DOHH2 (cell line): ENCODE measurements at regions not wholly inside any gene's neighbourhood (a gene's known extent, or its start where the extent isn't known, plus 50 kb on each side); places are given as distances from the start of the nearest gene placed in this dataset.

Experiments
- H3F3A ChIP-seq: fragments of 200-600 bp; sonication (generic), shearing (Covaris generic); 2 replicates; pipeline ENCODE4 v1.6.0; 2016; ENCODE audit warnings: antibody characterized with exemption, mild to moderate bottlenecking; ENCODE audit not compliant: control insufficient read depth, insufficient read depth
- H3K27ac ChIP-seq: fragments of 200-600 bp; sonication (generic); 2 replicates; pipeline ENCODE4 v1.5.1; 2014; ENCODE audit warnings: low read depth, mild to moderate bottlenecking, low read length, moderate library complexity
- H3K27me3 ChIP-seq: fragments of 200-600 bp; sonication (generic); 2 replicates; pipeline ENCODE4 v1.6.1; 2014; ENCODE audit warnings: mild to moderate bottlenecking, low read length, mixed read lengths; ENCODE audit not compliant: control insufficient read depth
- H3K36me3 ChIP-seq: fragments of 200-600 bp; sonication (generic); 2 replicates; pipeline ENCODE4 v1.6.1; 2014; ENCODE audit warnings: mild to moderate bottlenecking, low read length, moderate library complexity, mixed read lengths; ENCODE audit not compliant: control insufficient read depth
- H3K4me1 ChIP-seq: fragments of 200-600 bp; sonication (generic); 2 replicates; pipeline ENCODE4 v1.6.1; 2014; ENCODE audit warnings: mild to moderate bottlenecking, low read length, mixed read lengths; ENCODE audit not compliant: control insufficient read depth
- H3K4me2 ChIP-seq: fragments of 200-600 bp; sonication (generic); 2 replicates; pipeline ENCODE4 v1.6.0; 2014; ENCODE audit warnings: mild to moderate bottlenecking, low read length, moderate library complexity
- H3K4me3 ChIP-seq: fragments of 200-600 bp; sonication (generic); 2 replicates; pipeline ENCODE4 v1.5.1; 2014; ENCODE audit warnings: mild to moderate bottlenecking, low read length, mixed read lengths
- H3K79me2 ChIP-seq: fragments of 200-600 bp; sonication (generic); 2 replicates; pipeline ENCODE4 v1.6.1; 2014; ENCODE audit warnings: mild to moderate bottlenecking, low read length, mixed read lengths; ENCODE audit not compliant: control insufficient read depth
- H3K9me2 ChIP-seq: fragments of 200-600 bp; sonication (generic); replicated peaks from 2 replicates; pipeline ENCODE4 v1.6.1; 2014; ENCODE audit warnings: mild to moderate bottlenecking, low read length, mixed read lengths; ENCODE audit not compliant: control insufficient read depth
- H3K9me3 ChIP-seq: fragments of 200-600 bp; sonication (generic); 2 replicates; pipeline ENCODE4 v1.6.1; 2014; ENCODE audit warnings: antibody characterized with exemption, low read length, mixed read lengths; ENCODE audit not compliant: control insufficient read depth, insufficient read depth
- H4K20me1 ChIP-seq: fragments of 200-600 bp; sonication (generic); 2 replicates; pipeline ENCODE4 v1.6.0; 2014; ENCODE audit warnings: low read depth, mild to moderate bottlenecking, antibody characterized with exemption, low read length, moderate library complexity; ENCODE audit not compliant: control insufficient read depth, insufficient read depth
- CTCF ChIP-seq: fragments of 200-600 bp; sonication (generic); IDR thresholded peaks from one replicate; pipeline ENCODE4 v1.5.1; 2014; ENCODE audit warnings: antibody characterized with exemption, mild to moderate bottlenecking, low read depth, low read length; ENCODE audit not compliant: poor library complexity, severe bottlenecking
- EZH2phosphoT487 ChIP-seq: fragments of 200-600 bp; sonication (generic); IDR thresholded peaks from 2 replicates; pipeline ENCODE4 v1.6.1; 2017; ENCODE audit warnings: borderline replicate concordance, mild to moderate bottlenecking, antibody characterized with exemption, low read length, moderate library complexity, mixed read lengths

GRCh38 chr6:153183925-153184324 is 52.8 kb upstream of the RGS17 start:
- H3K27me3 ChIP-seq = no peaks in the 10 kb centered on the region
- no peaks in the 10 kb centered on the region for H3K9me3 ChIP-seq
- no peaks in the 10 kb centered on the region for H3F3A ChIP-seq
- H3K4me2 ChIP-seq = no peak overlapping the region
- H3K4me1 ChIP-seq = no peaks in the 10 kb centered on the region
- H3K9me2 ChIP-seq = no peaks in the 10 kb centered on the region
- H3K36me3 ChIP-seq = no peaks in the 10 kb centered on the region
- H3K4me3 ChIP-seq = no peak overlapping the region
- no peaks in the 10 kb centered on the region for H4K20me1 ChIP-seq
- H3K79me2 ChIP-seq = no peaks in the 10 kb centered on the region
- H3K27ac ChIP-seq = no peak overlapping the region
- no peak for TF ChIP-seq CTCF
- no peak for TF ChIP-seq EZH2phosphoT487
